Neutrophil (primary cell): ENCODE measurements at regions not wholly inside any gene's neighbourhood (a gene's known extent, or its start where the extent isn't known, plus 50 kb on each side); places are given as distances from the start of the nearest gene placed in this dataset.

Experiments used
- H3K27ac ChIP-seq: fragments of 200-600 bp; sonication (generic); 2 replicates; pipeline ENCODE4 v1.5.1; 2016; ENCODE audit warnings: mild to moderate bottlenecking, moderate library complexity
- H3K27me3 ChIP-seq: fragments of 200-600 bp; sonication (generic); 2 replicates; pipeline ENCODE4 v1.6.0; 2016; ENCODE audit warnings: mild to moderate bottlenecking
- H3K36me3 ChIP-seq: fragments of 200-600 bp; sonication (generic); 2 replicates; pipeline ENCODE4 v1.5.1; 2017
- H3K4me1 ChIP-seq, 2 experiments: fragments of 200-600 bp in 1 of 2; sonication (generic) in 1 of 2; 1 replicate in 1 of 2; 2 replicates in 1 of 2; pipeline versions ENCODE4 v1.5.1 to v1.6.1; 2013 to 2016; ENCODE audit warnings: low read depth in 1 of 2, low read length in 1 of 2, mild to moderate bottlenecking in 1 of 2, moderate library complexity in 1 of 2; ENCODE audit not compliant: control insufficient read depth in 1 of 2, insufficient read depth in 1 of 2
- H3K4me3 ChIP-seq, 2 experiments: fragments of 200-600 bp in 1 of 2; sonication (generic) in 1 of 2; 1 replicate in 1 of 2; 2 replicates in 1 of 2; pipeline ENCODE4 v1.5.1; 2013 to 2016; ENCODE audit warnings: low read depth in 1 of 2, low read length in 1 of 2, mild to moderate bottlenecking in 1 of 2, moderate library complexity in 1 of 2
- H3K9me3 ChIP-seq: fragments of 200-600 bp; sonication (generic); 2 replicates; pipeline ENCODE4 v1.5.1; 2016
- CTCF ChIP-seq: fragments of 200-600 bp; sonication (generic); IDR thresholded peaks from 2 replicates; pipeline ENCODE4 v1.5.1; 2016; ENCODE audit warnings: antibody characterized with exemption

DNA sequence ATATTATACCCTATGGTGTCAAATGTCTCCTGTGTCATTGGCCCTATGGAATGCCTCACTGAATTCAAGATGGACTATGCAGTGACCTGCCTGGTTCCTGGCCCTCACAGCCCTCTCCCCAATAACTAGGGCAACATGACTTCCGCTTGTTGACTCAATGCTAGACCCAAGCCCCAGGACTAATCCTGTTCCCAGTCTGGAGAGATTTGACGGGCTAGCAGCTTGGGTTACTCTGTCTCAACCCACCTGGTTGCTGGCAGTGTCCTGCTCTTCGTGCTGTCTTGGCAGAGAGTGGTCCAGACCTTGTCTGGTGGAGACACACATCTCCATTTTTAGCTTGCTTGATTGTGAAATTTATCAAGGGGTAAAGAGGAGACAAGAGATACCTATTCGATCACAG lies 135.8 kb upstream of the HES1 start:
- Histone ChIP-seq H3K27ac (no peak overlapping the region), H3K27me3 (peaks cover 66% of the 10 kb centered on the region), H3K9me3 (no peaks in the 10 kb centered on the region), H3K36me3 (no peaks in the 10 kb centered on the region), H3K4me3 (no peak overlapping the region), H3K4me1 (peaks cover 8 to 10% of the 10 kb centered on the region in 2 experiments)
- TF ChIP-seq CTCF: no peak

GRCh38 chr3:194000712-194001111 lies 135.2 kb upstream of the HES1 start:
- no peak for TF ChIP-seq CTCF
- Histone ChIP-seq H3K4me1 (peaks cover 8 to 10% of the 10 kb centered on the region in 2 experiments), H3K4me3 (no peak overlapping the region), H3K27ac (no peak overlapping the region), H3K36me3 (no peaks in the 10 kb centered on the region), H3K9me3 (no peaks in the 10 kb centered on the region), H3K27me3 (peaks cover 71% of the 10 kb centered on the region)

GRCh38 chr3:194001728-194002459 lies 134.1 kb upstream of the HES1 start:
- Histone ChIP-seq H3K36me3 (no peaks in the 10 kb centered on the region), H3K27me3 (peaks cover 81% of the 10 kb centered on the region), H3K4me3 (no peak overlapping the region), H3K9me3 (no peaks in the 10 kb centered on the region), H3K27ac (no peak overlapping the region), H3K4me1 (peaks cover 8 to 10% of the 10 kb centered on the region in 2 experiments)
- no peak for TF ChIP-seq CTCF

DNA sequence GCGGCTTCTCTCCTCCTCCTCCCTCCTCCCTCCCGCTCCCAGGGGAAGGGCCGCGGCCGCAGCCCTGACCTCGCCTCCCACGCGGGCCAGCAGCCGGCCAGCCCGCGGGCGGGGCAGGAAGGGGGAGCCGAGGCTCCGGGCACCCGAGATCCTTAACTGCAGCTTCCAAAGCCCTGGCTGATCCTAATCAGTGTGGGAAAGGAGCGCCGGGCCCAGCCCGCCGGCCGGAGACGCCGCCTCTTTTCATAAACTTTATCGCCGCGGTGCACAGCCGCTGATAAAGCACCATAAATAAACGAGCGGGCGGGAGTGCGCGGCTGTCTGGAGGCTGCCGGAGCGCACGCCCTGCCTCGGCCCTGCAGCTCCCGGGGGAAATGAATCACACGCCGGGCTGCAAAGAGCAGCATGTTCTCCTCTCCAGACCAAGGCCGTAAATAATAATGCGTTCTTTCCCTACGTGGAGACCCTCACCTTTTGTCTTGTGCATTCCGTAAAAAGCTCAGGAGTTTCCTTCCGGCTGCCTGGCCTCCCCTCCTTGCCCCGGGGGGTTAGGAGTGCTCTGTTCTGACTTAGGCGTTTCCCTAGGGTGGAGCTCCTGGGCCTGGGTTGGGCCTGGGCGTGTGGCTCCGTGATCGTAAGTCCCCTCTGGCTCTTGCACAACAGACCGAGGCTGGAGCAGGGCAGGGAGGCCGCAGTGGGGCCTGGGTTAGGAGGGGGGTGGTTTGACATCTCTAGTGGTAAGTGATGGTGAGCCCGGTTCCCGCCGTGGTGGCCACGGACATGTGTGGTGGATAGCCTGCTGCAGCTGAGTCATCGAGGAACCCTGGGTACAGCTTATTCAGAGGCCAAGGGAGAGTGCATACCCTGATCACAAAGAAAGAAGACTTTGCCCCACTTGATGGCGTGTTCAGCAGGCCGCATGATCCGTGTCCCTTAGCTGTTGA lies 132.6 kb upstream of the HES1 start:
- Histone ChIP-seq H3K36me3 (no peaks in the 10 kb centered on the region), H3K27ac (no peak overlapping the region), H3K4me3 (peak overlapping the region; percentile 22 to 43), H3K9me3 (no peaks in the 10 kb centered on the region), H3K4me1 (peaks cover 8 to 10% of the 10 kb centered on the region in 2 experiments), H3K27me3 (peaks cover 70% of the 10 kb centered on the region)
- TF ChIP-seq CTCF: no peak

DNA sequence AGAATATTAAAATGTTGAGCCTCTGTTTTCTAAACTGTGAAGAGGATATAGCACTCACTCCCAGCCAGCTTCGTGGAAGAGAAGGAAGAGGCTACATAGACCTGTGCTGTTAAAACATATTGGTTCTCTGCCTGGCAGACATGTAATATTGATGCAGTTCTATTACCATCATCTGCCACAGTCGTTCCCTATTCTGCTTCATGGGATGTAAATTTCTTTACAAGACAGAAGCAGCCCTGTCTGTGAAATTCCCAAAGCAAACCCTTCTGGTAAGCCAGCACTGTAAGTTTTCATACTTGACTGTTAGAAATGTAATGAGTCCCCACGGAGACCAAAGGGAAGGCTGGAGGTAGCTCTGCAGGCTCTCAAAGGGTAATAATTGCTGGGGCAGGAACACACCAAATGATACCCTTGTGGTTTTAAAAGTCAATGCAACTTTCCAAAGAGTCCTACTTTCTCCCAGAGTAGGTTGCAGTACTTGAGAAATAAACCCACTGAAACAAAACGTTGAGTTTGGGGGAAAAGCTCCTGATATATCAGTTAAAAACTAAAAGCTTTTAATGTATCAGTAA lies 129.9 kb upstream of the HES1 start:
- TF ChIP-seq CTCF: no peak
- Histone ChIP-seq H3K27ac (no peak overlapping the region), H3K9me3 (no peaks in the 10 kb centered on the region), H3K4me1 (peaks cover 8 to 10% of the 10 kb centered on the region in 2 experiments), H3K27me3 (peaks cover 70% of the 10 kb centered on the region), H3K36me3 (no peaks in the 10 kb centered on the region), H3K4me3 (no peak overlapping the region)
